ENCODE measurements at regions not wholly inside any gene's neighbourhood (a gene's known extent, or its start where the extent isn't known, plus 50 kb on each side); places are given as distances from the start of the nearest gene placed in this dataset.

- TF ChIP-seq, protein P1, sequence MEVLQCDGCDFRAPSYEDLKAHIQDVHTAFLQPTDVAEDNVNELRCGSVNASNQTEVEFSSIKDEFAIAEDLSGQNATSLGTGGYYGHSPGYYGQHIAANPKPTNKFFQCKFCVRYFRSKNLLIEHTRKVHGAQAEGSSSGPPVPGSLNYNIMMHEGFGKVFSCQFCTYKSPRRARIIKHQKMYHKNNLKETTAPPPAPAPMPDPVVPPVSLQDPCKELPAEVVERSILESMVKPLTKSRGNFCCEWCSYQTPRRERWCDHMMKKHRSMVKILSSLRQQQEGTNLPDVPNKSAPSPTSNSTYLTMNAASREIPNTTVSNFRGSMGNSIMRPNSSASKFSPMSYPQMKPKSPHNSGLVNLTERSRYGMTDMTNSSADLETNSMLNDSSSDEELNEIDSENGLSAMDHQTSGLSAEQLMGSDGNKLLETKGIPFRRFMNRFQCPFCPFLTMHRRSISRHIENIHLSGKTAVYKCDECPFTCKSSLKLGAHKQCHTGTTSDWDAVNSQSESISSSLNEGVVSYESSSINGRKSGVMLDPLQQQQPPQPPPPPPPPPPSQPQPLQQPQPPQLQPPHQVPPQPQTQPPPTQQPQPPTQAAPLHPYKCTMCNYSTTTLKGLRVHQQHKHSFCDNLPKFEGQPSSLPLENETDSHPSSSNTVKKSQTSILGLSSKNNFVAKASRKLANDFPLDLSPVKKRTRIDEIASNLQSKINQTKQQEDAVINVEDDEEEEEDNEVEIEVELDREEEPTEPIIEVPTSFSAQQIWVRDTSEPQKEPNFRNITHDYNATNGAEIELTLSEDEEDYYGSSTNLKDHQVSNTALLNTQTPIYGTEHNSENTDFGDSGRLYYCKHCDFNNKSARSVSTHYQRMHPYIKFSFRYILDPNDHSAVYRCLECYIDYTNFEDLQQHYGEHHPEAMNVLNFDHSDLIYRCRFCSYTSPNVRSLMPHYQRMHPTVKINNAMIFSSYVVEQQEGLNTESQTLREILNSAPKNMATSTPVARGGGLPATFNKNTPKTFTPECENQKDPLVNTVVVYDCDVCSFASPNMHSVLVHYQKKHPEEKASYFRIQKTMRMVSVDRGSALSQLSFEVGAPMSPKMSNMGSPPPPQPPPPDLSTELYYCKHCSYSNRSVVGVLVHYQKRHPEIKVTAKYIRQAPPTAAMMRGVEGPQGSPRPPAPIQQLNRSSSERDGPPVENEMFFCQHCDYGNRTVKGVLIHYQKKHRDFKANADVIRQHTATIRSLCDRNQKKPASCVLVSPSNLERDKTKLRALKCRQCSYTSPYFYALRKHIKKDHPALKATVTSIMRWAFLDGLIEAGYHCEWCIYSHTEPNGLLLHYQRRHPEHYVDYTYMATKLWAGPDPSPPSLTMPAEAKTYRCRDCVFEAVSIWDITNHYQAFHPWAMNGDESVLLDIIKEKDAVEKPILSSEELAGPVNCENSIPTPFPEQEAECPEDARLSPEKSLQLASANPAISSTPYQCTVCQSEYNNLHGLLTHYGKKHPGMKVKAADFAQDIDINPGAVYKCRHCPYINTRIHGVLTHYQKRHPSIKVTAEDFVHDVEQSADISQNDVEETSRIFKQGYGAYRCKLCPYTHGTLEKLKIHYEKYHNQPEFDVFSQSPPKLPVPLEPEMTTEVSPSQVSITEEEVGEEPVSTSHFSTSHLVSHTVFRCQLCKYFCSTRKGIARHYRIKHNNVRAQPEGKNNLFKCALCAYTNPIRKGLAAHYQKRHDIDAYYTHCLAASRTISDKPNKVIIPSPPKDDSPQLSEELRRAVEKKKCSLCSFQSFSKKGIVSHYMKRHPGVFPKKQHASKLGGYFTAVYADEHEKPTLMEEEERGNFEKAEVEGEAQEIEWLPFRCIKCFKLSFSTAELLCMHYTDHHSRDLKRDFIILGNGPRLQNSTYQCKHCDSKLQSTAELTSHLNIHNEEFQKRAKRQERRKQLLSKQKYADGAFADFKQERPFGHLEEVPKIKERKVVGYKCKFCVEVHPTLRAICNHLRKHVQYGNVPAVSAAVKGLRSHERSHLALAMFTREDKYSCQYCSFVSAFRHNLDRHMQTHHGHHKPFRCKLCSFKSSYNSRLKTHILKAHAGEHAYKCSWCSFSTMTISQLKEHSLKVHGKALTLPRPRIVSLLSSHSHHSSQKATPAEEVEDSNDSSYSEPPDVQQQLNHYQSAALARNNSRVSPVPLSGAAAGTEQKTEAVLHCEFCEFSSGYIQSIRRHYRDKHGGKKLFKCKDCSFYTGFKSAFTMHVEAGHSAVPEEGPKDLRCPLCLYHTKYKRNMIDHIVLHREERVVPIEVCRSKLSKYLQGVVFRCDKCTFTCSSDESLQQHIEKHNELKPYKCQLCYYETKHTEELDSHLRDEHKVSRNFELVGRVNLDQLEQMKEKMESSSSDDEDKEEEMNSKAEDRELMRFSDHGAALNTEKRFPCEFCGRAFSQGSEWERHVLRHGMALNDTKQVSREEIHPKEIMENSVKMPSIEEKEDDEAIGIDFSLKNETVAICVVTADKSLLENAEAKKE (CRISPR knock-in tag; IDR thresholded peaks at IDR 0.05) = no peak
Measured at GRCh38 chr20:11807054-11808048, 110.3 kb upstream of the BTBD3 start (continued).

GRCh38 chr20:11808841-11809240 is 108.9 kb upstream of the BTBD3 start:
- Histone ChIP-seq H3K27ac (ENCODE audit: low read depth) (no peak overlapping the region), H3K9me2 (ENCODE audit: insufficient read depth) (no peaks in the 10 kb centered on the region), H3K79me2 (replicated peaks; ENCODE audit: insufficient read depth) (no peaks in the 10 kb centered on the region), H3K36me3 (ENCODE audit: insufficient read depth) (no peaks in the 10 kb centered on the region), H3K4me1 (ENCODE audit: insufficient read depth) (no peaks in the 10 kb centered on the region; the same call in 1 of the 2 replicates), H4K20me1 (replicated peaks; ENCODE audit: insufficient read depth) (no peaks in the 10 kb centered on the region), H3K4me2 (no peak overlapping the region), H3K27me3 (ENCODE audit: insufficient read depth) (no peaks in the 10 kb centered on the region), H3F3A (replicated peaks; ENCODE audit: low read depth) (no peaks in the 10 kb centered on the region), H3K4me3 (no peak overlapping the region), H2AFZ (no peak overlapping the region)
- TF ChIP-seq JUNB (IDR thresholded peaks at IDR 0.05; ENCODE audit: unreplicated experiment) (no peak), NANOG (IDR thresholded peaks at IDR 0.05; ENCODE audit: borderline replicate concordance) (no peak), ZNF114 (CRISPR knock-in tag; IDR thresholded peaks at IDR 0.05) (no peak), CTCF (conservative IDR thresholded peaks at IDR 0.05; ENCODE audit: low read depth in 2 of 2) (no peak), ZNF331 (CRISPR knock-in tag; IDR thresholded peaks at IDR 0.05; ENCODE audit: low read depth) (no peak), CREB1 (CRISPR knock-in tag; IDR thresholded peaks at IDR 0.05; ENCODE audit: low read depth) (no peak), ETS1 (IDR thresholded peaks at IDR 0.05) (no peak)
- ATAC-seq (no peak), DNase-seq (ENCODE audit: low spot score) (no peak)
- Mint-ChIP-seq H3K27ac (no peak overlapping the region), H3K36me3 (ENCODE audit: low read depth) (no peaks in the 10 kb centered on the region), H3K27me3 (ENCODE audit: insufficient read depth, low read depth, poor library complexity) (no peaks in the 10 kb centered on the region), H3K4me1 (peaks cover 16% of the 10 kb centered on the region), H3K9me3 (no peaks in the 10 kb centered on the region), H3K4me3 (no peak overlapping the region)

All from GM23338 (cell line).